HCT116 (cell line): ENCODE measurements at regions not wholly inside any gene's neighbourhood (a gene's known extent, or its start where the extent isn't known, plus 50 kb on each side); places are given as distances from the start of the nearest gene placed in this dataset.

Source experiments
- ATAC-seq: fragments of 200-7000 bp; cut with Tn5 transposase; 2 replicates; pipeline ENCODE4 v1.9.1; 2020; ENCODE audit warnings: mild to moderate bottlenecking, moderate library complexity
- BruUV-seq: library from RNA; stranded (reverse); fragments of 400-500 nt; replicated peaks from 2 replicates; lab custom pipeline; 2021; lab: Mats Ljungman, UMichigan
- CTCF ChIA-PET: fragments of 300-600 bp; sonication (Branson Sonifier 250); formaldehyde crosslinking; loops from one replicate; lab custom pipeline; 2021; ENCODE audit warnings: antibody characterized with exemption; lab: Charles Lee
- POLR2A ChIA-PET: fragments of 300-600, 350-600 bp; sonication (Branson Sonifier 250); formaldehyde crosslinking; loops from one replicate; lab custom pipeline; 2021; ENCODE audit warnings: antibody characterized with exemption; lab: Charles Lee
- RAD21 ChIA-PET, 2 experiments: fragments of 300-600 bp; sonication (Branson Sonifier 250); formaldehyde crosslinking; loops; one replicate each; lab custom pipeline; 2023; ENCODE audit warnings: low total read pairs in 2 of 2; ENCODE audit not compliant: uncharacterized antibody in 2 of 2, unreplicated experiment in 2 of 2, low non-redundant PET in 1 of 2; lab: Charles Lee
- DNase-seq: peaks from one replicate; pipeline ENCODE4 v3.0.0-alpha.2; 2010; ENCODE audit warnings: low read depth, low spot score
- H2AFZ ChIP-seq: fragments of 200-600 bp; shearing (Covaris generic), sonication (generic); 2 replicates; pipeline ENCODE4 v1.6.1; 2017; ENCODE audit warnings: low read depth, mixed run types, mixed read lengths, antibody characterized with exemption, low read length; ENCODE audit not compliant: poor library complexity, severe bottlenecking
- H3K27ac ChIP-seq: 2 replicates; pipeline ENCODE4 v1.5.1; 2012; ENCODE audit warnings: low read depth, low read length
- H3K27me3 ChIP-seq: fragments of 200-600 bp; sonication (generic); 2 replicates; pipeline ENCODE4 v1.6.1; 2016; ENCODE audit warnings: mixed run types, low read length, mixed read lengths; ENCODE audit not compliant: insufficient read depth
- H3K36me3 ChIP-seq, 2 experiments: fragments of 200-500 bp in 1 of 2; fragments of 200-600 bp in 1 of 2; sonication (Bioruptor generic) in 1 of 2; sonication (generic) in 1 of 2; 2 replicates each; pipeline versions ENCODE4 v1.5.1 to v1.6.1; 2014 to 2016; ENCODE audit warnings: low read length in 2 of 2, inconsistent platforms in 1 of 2, mixed read lengths in 1 of 2, mixed run types in 1 of 2; ENCODE audit not compliant: insufficient read depth in 2 of 2, control insufficient read depth in 1 of 2
- H3K4me1 ChIP-seq, 2 experiments: fragments of 200-600 bp in 1 of 2; sonication (generic) in 1 of 2; 2 replicates each; pipeline versions ENCODE4 v1.5.1 to v1.6.1; 2012 to 2017; ENCODE audit warnings: low read length in 2 of 2, inconsistent platforms in 1 of 2, mild to moderate bottlenecking in 1 of 2, mixed read lengths in 1 of 2, mixed run types in 1 of 2, moderate library complexity in 1 of 2; ENCODE audit not compliant: insufficient read depth in 2 of 2, control insufficient read depth in 1 of 2
- H3K4me2 ChIP-seq: fragments of 200-600 bp; sonication (generic); 2 replicates; pipeline ENCODE4 v1.6.1; 2017; ENCODE audit warnings: mixed run types, low read length, mixed read lengths
- H3K4me3 ChIP-seq, 2 experiments: fragments of 200-600 bp in 1 of 2; sonication (generic) in 1 of 2; replicated peaks in 1 of 2; 2 replicates each; pipeline ENCODE4 v1.5.1; 2011 to 2016; ENCODE audit warnings: low read length in 2 of 2, control low read depth in 1 of 2, low read depth in 1 of 2, mild to moderate bottlenecking in 1 of 2, mixed read lengths in 1 of 2, mixed run types in 1 of 2
- H3K79me2 ChIP-seq: fragments of 200-600 bp; sonication (generic); 2 replicates; pipeline ENCODE4 v1.6.1; 2017; ENCODE audit warnings: mild to moderate bottlenecking, mixed run types, low read length, moderate library complexity, mixed read lengths; ENCODE audit not compliant: insufficient read depth
- H3K9ac ChIP-seq: fragments of 200-600 bp; sonication (generic); 2 replicates; pipeline ENCODE4 v1.6.1; 2016; ENCODE audit warnings: low read length, mixed read lengths
- H3K9me2 ChIP-seq: fragments of 200-600 bp; sonication (generic), shearing (Covaris generic); 2 replicates; pipeline ENCODE4 v1.6.1; 2017; ENCODE audit warnings: mixed run types, mild to moderate bottlenecking, moderate library complexity; ENCODE audit not compliant: insufficient read depth
- H3K9me3 ChIP-seq, 2 experiments: fragments of 200-500 bp in 1 of 2; fragments of 200-600 bp in 1 of 2; sonication (Bioruptor generic) in 1 of 2; sonication (generic) in 1 of 2; 2 replicates each; pipeline ENCODE4 v1.6.1; 2014 to 2017; ENCODE audit warnings: low read length in 2 of 2, mixed read lengths in 2 of 2, inconsistent platforms in 1 of 2, low read depth in 1 of 2, mild to moderate bottlenecking in 1 of 2, mixed run types in 1 of 2, moderate library complexity in 1 of 2; ENCODE audit not compliant: control insufficient read depth in 1 of 2, insufficient read depth in 1 of 2
- H4K20me1 ChIP-seq: fragments of 200-600 bp; sonication (generic), shearing (Covaris generic); 2 replicates; pipeline ENCODE4 v1.6.1; 2017; ENCODE audit warnings: mixed run types, mild to moderate bottlenecking, moderate library complexity; ENCODE audit not compliant: insufficient read depth
- CBX3 ChIP-seq: IDR thresholded peaks from 2 replicates; pipeline ENCODE4 v1.6.1; 2012; ENCODE audit warnings: low read depth
- CEBPB ChIP-seq: IDR thresholded peaks from 2 replicates; pipeline ENCODE4 v1.6.1; 2012; ENCODE audit warnings: low read depth
- EGR1 ChIP-seq: IDR thresholded peaks from 2 replicates; pipeline ENCODE4 v1.6.1; 2012; ENCODE audit warnings: low read depth
- ELF1 ChIP-seq: IDR thresholded peaks from 2 replicates; pipeline ENCODE4 v1.6.1; 2012; ENCODE audit warnings: low read depth, borderline replicate concordance
- EZH2 ChIP-seq: fragments of 200-600 bp; sonication (generic); IDR thresholded peaks from 2 replicates; pipeline ENCODE4 v1.6.1; 2017; ENCODE audit warnings: antibody characterized with exemption, mixed run types
- EZH2phosphoT487 ChIP-seq: fragments of 200-600 bp; IDR thresholded peaks from 2 replicates; pipeline ENCODE4 v1.6.1; 2018; ENCODE audit warnings: antibody characterized with exemption, borderline replicate concordance
- FOSL1 ChIP-seq: IDR thresholded peaks from 2 replicates; pipeline ENCODE4 v1.6.1; 2012; ENCODE audit warnings: low read depth
- JUND ChIP-seq: IDR thresholded peaks from 2 replicates; pipeline ENCODE4 v1.6.1; 2012
- RAD21 ChIP-seq: IDR thresholded peaks from 2 replicates; pipeline ENCODE4 v1.6.1; 2012; ENCODE audit warnings: low read depth, mild to moderate bottlenecking
- SRF ChIP-seq: IDR thresholded peaks from 2 replicates; pipeline ENCODE4 v1.6.1; 2012; ENCODE audit warnings: low read depth
- TCF7L2 ChIP-seq: IDR thresholded peaks from 2 replicates; pipeline ENCODE4 v1.7.0; 2011; ENCODE audit warnings: borderline replicate concordance, inconsistent platforms; ENCODE audit not compliant: insufficient read depth, insufficient read length; ENCODE audit errors: extremely low read depth
- ZBTB33 ChIP-seq: IDR thresholded peaks from 2 replicates; pipeline ENCODE4 v1.6.1; 2011; ENCODE audit warnings: mild to moderate bottlenecking, low read length, moderate library complexity; ENCODE audit not compliant: insufficient replicate concordance; ENCODE audit errors: extremely low read depth
- ZFX ChIP-seq: fragments of 450-650 bp; IDR thresholded peaks from 2 replicates; pipeline ENCODE4 v1.6.1; 2017
- ZNF274 ChIP-seq: fragments of 200-500 bp; sonication (Bioruptor generic); IDR thresholded peaks from 2 replicates; pipeline ENCODE4 v1.6.1; 2014; ENCODE audit warnings: mild to moderate bottlenecking, low read depth, low read length, inconsistent platforms
- intact Hi-C: fragments of 100-400 bp; cut with micrococcal nuclease; formaldehyde crosslinking; loops from 2 replicates; pipeline ENCODE4 v1.10.0; 2022
- TF ChIP-seq, protein P1 (sequence below): IDR thresholded peaks from 2 replicates; pipeline ENCODE4 v1.6.1; 2012; ENCODE audit warnings: low read depth
- TF ChIP-seq, protein P2 (sequence below): IDR thresholded peaks from 2 replicates; pipeline ENCODE4 v1.6.1; 2012
- TF ChIP-seq, protein P3 (sequence below), 3 experiments: fragments of 200-600 bp in 1 of 3; sonication (generic) in 1 of 3; IDR thresholded peaks in 2 of 3; conservative IDR thresholded peaks in 1 of 3; 2 replicates each; pipeline ENCODE4 v1.5.1; 2012 to 2017; ENCODE audit warnings: low read depth in 2 of 3, low read length in 2 of 3, antibody characterized with exemption in 1 of 3, borderline replicate concordance in 1 of 3, control low read depth in 1 of 3, mild to moderate bottlenecking in 1 of 3, mixed read lengths in 1 of 3, mixed run types in 1 of 3, moderate library complexity in 1 of 3; ENCODE audit not compliant: insufficient read depth in 1 of 3
- TF ChIP-seq, protein P4 (sequence below): IDR thresholded peaks from 2 replicates; pipeline ENCODE4 v1.6.1; 2012

DNA sequence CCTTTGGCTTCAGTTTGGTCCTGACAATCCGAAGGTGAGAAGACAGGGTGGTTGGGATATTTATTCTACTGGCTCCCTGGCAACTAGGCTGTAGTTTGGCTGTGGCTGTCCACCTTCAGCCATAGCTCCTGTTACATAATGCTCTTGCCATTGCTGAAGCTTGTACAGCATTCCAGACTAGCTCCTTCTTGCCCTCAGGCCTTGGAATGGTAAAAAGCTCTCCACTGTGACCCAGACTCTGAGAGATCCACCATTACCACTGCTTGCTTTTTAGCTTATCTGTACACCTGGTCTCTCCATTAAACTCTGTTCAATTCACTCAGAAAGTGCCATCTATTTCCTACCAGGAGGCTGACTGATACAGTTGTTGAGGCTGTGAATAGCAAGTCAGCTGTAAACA is 231.8 kb upstream of the MON1B start (continued):
- no peak for TF ChIP-seq FOSL1
- TF ChIP-seq ZFX, result no peak
- TF ChIP-seq EZH2, result no peak
- no peak for TF ChIP-seq TCF7L2
- TF ChIP-seq EGR1, result no peak

DNA sequence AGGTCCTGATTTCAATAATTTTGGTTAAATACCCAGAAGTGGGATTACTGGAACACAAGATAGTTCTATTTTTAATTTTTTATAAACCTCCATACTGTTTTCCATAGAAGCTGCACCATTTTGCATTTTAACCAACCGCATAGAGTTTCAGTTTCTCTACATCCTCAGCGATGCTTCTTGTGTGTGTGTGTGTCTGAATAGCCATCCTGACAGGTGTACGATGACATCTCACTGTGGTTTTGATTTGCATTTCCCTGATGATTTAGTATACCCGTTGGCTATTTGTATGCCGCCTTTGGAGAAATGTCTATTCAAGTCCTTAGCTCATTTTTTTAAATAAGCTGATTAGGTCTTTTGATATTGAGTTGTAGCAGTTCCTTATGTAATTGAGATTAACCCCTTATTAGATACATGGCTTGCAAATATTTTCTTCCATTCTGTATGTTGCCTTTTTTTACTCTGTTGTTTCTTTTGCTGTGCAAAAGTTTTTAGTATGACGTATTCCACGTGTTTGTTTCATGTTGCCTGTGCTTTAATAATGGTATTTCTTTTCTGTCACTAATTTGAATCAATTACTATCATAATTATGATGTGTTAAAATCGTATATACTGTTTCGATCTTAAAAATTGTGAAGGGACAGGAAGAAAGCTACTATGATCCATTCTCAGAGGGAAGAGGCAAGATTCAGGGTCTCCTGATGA is 227.2 kb upstream of the MON1B start:
- H4K20me1 ChIP-seq, result no peaks in the 10 kb centered on the region
- no peaks in the 10 kb centered on the region for H3K9me2 ChIP-seq
- no peaks in the 10 kb centered on the region; a peak in 1 of 4 replicates for H3K9me3 ChIP-seq
- H3K4me1 ChIP-seq, result no peaks in the 10 kb centered on the region
- ChIA-PET CTCF (no interaction called here), RAD21 (no interaction called here), POLR2A (no interaction called here)
- no peak overlapping the region for H3K27ac ChIP-seq
- H3K79me2 ChIP-seq, result no peaks in the 10 kb centered on the region
- DNase-seq (no peak), ATAC-seq (no peak)
- intact Hi-C loops, result no loop called here
- no TSS peak for BruUV-seq
- H3K9ac ChIP-seq, result no peak overlapping the region
- H2AFZ ChIP-seq, result no peak overlapping the region
- H3K36me3 ChIP-seq, result no peaks in the 10 kb centered on the region
- no peak overlapping the region for H3K4me2 ChIP-seq
- H3K4me3 ChIP-seq, result no peak overlapping the region
- H3K27me3 ChIP-seq, result no peaks in the 10 kb centered on the region
- no peak for TF ChIP-seq ZNF274
- no peak for TF ChIP-seq TCF7L2
- TF ChIP-seq, protein P1, sequence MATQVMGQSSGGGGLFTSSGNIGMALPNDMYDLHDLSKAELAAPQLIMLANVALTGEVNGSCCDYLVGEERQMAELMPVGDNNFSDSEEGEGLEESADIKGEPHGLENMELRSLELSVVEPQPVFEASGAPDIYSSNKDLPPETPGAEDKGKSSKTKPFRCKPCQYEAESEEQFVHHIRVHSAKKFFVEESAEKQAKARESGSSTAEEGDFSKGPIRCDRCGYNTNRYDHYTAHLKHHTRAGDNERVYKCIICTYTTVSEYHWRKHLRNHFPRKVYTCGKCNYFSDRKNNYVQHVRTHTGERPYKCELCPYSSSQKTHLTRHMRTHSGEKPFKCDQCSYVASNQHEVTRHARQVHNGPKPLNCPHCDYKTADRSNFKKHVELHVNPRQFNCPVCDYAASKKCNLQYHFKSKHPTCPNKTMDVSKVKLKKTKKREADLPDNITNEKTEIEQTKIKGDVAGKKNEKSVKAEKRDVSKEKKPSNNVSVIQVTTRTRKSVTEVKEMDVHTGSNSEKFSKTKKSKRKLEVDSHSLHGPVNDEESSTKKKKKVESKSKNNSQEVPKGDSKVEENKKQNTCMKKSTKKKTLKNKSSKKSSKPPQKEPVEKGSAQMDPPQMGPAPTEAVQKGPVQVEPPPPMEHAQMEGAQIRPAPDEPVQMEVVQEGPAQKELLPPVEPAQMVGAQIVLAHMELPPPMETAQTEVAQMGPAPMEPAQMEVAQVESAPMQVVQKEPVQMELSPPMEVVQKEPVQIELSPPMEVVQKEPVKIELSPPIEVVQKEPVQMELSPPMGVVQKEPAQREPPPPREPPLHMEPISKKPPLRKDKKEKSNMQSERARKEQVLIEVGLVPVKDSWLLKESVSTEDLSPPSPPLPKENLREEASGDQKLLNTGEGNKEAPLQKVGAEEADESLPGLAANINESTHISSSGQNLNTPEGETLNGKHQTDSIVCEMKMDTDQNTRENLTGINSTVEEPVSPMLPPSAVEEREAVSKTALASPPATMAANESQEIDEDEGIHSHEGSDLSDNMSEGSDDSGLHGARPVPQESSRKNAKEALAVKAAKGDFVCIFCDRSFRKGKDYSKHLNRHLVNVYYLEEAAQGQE, result no peak
- TF ChIP-seq EGR1, result no peak
- TF ChIP-seq CEBPB, result no peak
- TF ChIP-seq, protein P2, sequence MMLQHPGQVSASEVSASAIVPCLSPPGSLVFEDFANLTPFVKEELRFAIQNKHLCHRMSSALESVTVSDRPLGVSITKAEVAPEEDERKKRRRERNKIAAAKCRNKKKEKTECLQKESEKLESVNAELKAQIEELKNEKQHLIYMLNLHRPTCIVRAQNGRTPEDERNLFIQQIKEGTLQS, result no peak
- TF ChIP-seq, protein P3, sequence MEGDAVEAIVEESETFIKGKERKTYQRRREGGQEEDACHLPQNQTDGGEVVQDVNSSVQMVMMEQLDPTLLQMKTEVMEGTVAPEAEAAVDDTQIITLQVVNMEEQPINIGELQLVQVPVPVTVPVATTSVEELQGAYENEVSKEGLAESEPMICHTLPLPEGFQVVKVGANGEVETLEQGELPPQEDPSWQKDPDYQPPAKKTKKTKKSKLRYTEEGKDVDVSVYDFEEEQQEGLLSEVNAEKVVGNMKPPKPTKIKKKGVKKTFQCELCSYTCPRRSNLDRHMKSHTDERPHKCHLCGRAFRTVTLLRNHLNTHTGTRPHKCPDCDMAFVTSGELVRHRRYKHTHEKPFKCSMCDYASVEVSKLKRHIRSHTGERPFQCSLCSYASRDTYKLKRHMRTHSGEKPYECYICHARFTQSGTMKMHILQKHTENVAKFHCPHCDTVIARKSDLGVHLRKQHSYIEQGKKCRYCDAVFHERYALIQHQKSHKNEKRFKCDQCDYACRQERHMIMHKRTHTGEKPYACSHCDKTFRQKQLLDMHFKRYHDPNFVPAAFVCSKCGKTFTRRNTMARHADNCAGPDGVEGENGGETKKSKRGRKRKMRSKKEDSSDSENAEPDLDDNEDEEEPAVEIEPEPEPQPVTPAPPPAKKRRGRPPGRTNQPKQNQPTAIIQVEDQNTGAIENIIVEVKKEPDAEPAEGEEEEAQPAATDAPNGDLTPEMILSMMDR (IDR thresholded peaks at IDR 0.05 in 2 of 3, conservative IDR thresholded peaks at IDR 0.05 in 1 of 3; ENCODE audit: borderline replicate concordance in 1 of 3, insufficient read depth in 1 of 3, low read depth in 2 of 3, low read length in 2 of 3), result no peak
- no peak for TF ChIP-seq RAD21
- no peak for TF ChIP-seq CBX3
- TF ChIP-seq, protein P4, sequence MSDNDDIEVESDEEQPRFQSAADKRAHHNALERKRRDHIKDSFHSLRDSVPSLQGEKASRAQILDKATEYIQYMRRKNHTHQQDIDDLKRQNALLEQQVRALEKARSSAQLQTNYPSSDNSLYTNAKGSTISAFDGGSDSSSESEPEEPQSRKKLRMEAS, result no peak
- TF ChIP-seq SRF, result no peak
- TF ChIP-seq ELF1, result no peak
- no peak for TF ChIP-seq FOSL1
- TF ChIP-seq EZH2, result no peak
- no peak for TF ChIP-seq ZFX
- TF ChIP-seq ZBTB33, result no peak
- TF ChIP-seq JUND, result no peak
- no peak for TF ChIP-seq EZH2phosphoT487
